Kidney (tissue), 13 donors: ENCODE measurements at regions not wholly inside any gene's neighbourhood (a gene's known extent, or its start where the extent isn't known, plus 50 kb on each side); places are given as distances from the start of the nearest gene placed in this dataset.

Source experiments
- DNase-seq, 5 donors: peaks; one replicate each; pipeline ENCODE4 v3.0.0-alpha.2; 2013 to 2020
- FAIRE-seq: peaks from 2 replicates; lab custom pipeline; 2012; peaks lifted over from hg19 to GRCh38; lab: Jason Lieb, UNC
- H3K27ac ChIP-seq, 2 donors: one replicate each; pipeline ENCODE4 v1.7.0; 2013; ENCODE audit warnings: low read depth in 2 of 2, low read length in 2 of 2, inconsistent platforms in 1 of 2
- H3K27me3 ChIP-seq: one replicate; pipeline ENCODE4 v1.7.1; 2013; ENCODE audit warnings: low read length, inconsistent platforms; ENCODE audit not compliant: control insufficient read depth, insufficient read depth
- H3K36me3 ChIP-seq, 3 donors: one replicate each; pipeline versions ENCODE4 v1.7.0 to v1.7.1; 2013; ENCODE audit warnings: low read length in 3 of 3, control low read depth in 1 of 3, inconsistent platforms in 1 of 3; ENCODE audit not compliant: insufficient read depth in 3 of 3, control insufficient read depth in 2 of 3
- H3K4me1 ChIP-seq, 3 donors: one replicate each; pipeline versions ENCODE4 v1.7.0 to v1.7.1; 2013; ENCODE audit warnings: low read length in 3 of 3, inconsistent platforms in 1 of 3, low read depth in 1 of 3; ENCODE audit not compliant: control insufficient read depth in 2 of 3, insufficient read depth in 2 of 3
- H3K4me3 ChIP-seq, 3 donors: one replicate each; pipeline versions ENCODE4 v1.7.0 to v1.8.1; 2013; ENCODE audit warnings: low read length in 3 of 3, control low read depth in 1 of 3, inconsistent platforms in 1 of 3
- H3K9ac ChIP-seq, 3 donors: one replicate each; pipeline versions ENCODE4 v1.7.0 to v1.7.1; 2013; ENCODE audit warnings: low read length in 3 of 3, control low read depth in 1 of 3, inconsistent platforms in 1 of 3
- H3K9me3 ChIP-seq, 3 donors: one replicate each; pipeline versions ENCODE4 v1.7.0 to v1.7.1; 2013; ENCODE audit warnings: low read length in 3 of 3, control low read depth in 1 of 3, inconsistent platforms in 1 of 3; ENCODE audit not compliant: control insufficient read depth in 2 of 3, insufficient read depth in 1 of 3
- intact Hi-C: fragments of 100-400 bp; cut with DNase I; formaldehyde crosslinking; loops from one replicate; pipeline ENCODE4 v1.11.1; 2022
- TF ChIP-seq, protein P1 (sequence below): IDR thresholded peaks from 3 replicates; pipeline ENCODE4 v1.5.1; 2012; ENCODE audit warnings: mild to moderate bottlenecking, moderate library complexity, borderline replicate concordance; ENCODE audit not compliant: insufficient read depth; ENCODE audit errors: extremely low read depth
- donor health status: control.
- donor health status: control.
- donor health status: control.
- donor health status: control.
- donor health status: control.
- donor health status: DM: yes; HTN: yes; CAD: no.
- donor health status: Normal renal cell carcinoma (clear cell type).

DNA sequence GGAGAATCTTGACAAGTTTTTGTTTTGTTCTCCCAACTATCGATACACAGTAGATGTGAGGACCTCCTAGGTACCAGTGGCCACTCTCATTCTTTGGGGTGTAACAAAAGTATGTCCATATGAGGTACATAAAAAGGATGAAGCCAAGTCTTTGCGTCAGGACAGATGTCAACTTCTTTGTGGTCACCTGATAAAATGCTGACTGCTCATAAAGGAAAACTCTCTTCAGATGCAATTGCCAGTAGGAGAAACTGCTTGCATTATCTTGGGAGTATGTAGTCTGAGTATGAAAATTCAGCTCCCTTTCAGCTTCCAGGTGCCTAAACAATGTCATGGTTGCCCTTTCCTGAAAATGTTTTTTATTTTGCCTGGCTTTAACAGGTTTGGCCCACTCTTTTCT, 123.8 kb upstream of the GOLIM4 start:
- no peak for DNase-seq
- Histone ChIP-seq H3K4me3 (no peak overlapping the region), H3K27me3 (no peaks in the 10 kb centered on the region), H3K27ac (no peak overlapping the region), H3K36me3 (no peaks in the 10 kb centered on the region), H3K4me1 (no peaks in the 10 kb centered on the region), H3K9ac (no peak overlapping the region), H3K9me3 (no peaks in the 10 kb centered on the region)
- FAIRE-seq = no peak
- TF ChIP-seq, protein P1, sequence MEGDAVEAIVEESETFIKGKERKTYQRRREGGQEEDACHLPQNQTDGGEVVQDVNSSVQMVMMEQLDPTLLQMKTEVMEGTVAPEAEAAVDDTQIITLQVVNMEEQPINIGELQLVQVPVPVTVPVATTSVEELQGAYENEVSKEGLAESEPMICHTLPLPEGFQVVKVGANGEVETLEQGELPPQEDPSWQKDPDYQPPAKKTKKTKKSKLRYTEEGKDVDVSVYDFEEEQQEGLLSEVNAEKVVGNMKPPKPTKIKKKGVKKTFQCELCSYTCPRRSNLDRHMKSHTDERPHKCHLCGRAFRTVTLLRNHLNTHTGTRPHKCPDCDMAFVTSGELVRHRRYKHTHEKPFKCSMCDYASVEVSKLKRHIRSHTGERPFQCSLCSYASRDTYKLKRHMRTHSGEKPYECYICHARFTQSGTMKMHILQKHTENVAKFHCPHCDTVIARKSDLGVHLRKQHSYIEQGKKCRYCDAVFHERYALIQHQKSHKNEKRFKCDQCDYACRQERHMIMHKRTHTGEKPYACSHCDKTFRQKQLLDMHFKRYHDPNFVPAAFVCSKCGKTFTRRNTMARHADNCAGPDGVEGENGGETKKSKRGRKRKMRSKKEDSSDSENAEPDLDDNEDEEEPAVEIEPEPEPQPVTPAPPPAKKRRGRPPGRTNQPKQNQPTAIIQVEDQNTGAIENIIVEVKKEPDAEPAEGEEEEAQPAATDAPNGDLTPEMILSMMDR = no peak
- intact Hi-C loops = no loop called here

DNA sequence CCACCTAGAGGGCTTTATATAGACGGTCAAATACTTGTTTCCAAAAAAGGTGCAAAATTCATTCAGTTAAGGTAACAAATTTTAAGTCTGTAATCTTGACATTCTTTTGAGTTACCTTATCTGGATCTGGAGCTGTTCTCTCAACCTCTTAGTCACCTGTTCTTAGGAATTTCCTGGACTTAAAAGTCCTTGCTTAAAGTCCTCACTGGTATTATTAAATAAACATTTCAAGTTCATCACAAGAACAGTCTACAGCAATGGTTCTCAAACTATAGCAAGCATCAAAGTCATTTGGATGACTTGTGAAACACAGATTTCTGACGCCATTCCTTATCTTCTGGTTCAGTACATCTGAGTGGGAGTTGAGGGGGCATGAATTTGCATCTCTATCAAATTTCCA, 122.9 kb upstream of the GOLIM4 start:
- no peak overlapping the region for H3K4me3 ChIP-seq
- TF ChIP-seq, protein P1 = no peak
- no peaks in the 10 kb centered on the region for H3K4me1 ChIP-seq
- H3K36me3 ChIP-seq = no peaks in the 10 kb centered on the region
- intact Hi-C loops = no loop called here
- FAIRE-seq (no peak), DNase-seq (no peak)
- H3K9ac ChIP-seq = no peak overlapping the region
- H3K27me3 ChIP-seq = no peaks in the 10 kb centered on the region
- no peak overlapping the region for H3K27ac ChIP-seq
- H3K9me3 ChIP-seq = no peaks in the 10 kb centered on the region

DNA sequence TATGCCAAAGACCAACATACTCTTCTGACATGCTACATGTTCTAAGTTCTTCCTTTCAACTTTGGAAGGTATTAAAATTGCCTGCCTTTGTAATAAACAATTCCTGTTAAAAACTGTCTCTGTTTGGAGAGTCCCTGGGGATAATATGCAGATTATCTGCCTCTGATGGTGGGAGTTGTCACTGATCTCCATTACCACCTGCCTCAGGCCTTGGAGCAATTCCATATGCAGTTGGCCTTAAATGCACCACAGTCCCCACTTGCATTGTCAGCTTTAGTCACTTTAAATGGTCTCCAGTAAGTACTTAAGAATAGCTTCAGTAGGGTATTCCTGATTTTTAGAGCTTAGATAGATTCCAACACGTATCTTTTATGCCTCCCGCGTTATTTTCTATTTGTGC, 121.1 kb upstream of the GOLIM4 start:
- Histone ChIP-seq H3K36me3 (no peaks in the 10 kb centered on the region), H3K27me3 (no peaks in the 10 kb centered on the region), H3K9ac (no peak overlapping the region), H3K4me3 (no peak overlapping the region), H3K27ac (no peak overlapping the region), H3K4me1 (no peaks in the 10 kb centered on the region), H3K9me3 (no peaks in the 10 kb centered on the region)
- intact Hi-C loops = no loop called here
- DNase-seq (no peak), FAIRE-seq (no peak)
- TF ChIP-seq, protein P1 = no peak

DNA sequence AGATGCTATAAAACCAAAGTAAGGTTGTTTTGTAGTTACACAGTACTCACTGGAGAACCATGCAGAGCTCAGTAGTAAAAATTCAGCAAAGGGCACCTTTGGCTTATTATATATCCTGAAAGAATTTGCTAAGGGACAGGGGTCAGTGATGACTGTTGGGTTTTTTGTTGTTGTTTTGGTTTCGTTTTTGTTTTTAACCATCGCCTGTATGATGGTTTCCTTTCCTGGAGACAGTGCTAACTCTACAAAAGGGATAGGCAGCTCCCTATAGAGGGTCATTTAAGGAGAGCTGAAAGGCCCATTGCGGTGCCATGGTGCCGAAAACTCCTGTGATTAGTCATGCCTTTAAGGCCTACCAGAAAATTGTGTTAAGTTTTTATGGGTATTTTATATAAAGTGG, 118.2 kb upstream of the GOLIM4 start:
- no peaks in the 10 kb centered on the region for H3K27me3 ChIP-seq
- TF ChIP-seq, protein P1 = no peak
- H3K36me3 ChIP-seq = no peaks in the 10 kb centered on the region
- DNase-seq (no peak), FAIRE-seq (no peak)
- H3K9ac ChIP-seq = no peak overlapping the region
- intact Hi-C loops = no loop called here
- H3K4me1 ChIP-seq = no peaks in the 10 kb centered on the region
- peak overlapping the region in 1 of 3 donors; percentile 29 for H3K4me3 ChIP-seq
- no peak overlapping the region for H3K27ac ChIP-seq
- H3K9me3 ChIP-seq = no peaks in the 10 kb centered on the region
